HG03558 (cell line): ENCODE measurements at regions not wholly inside any gene's neighbourhood (a gene's known extent, or its start where the extent isn't known, plus 50 kb on each side); places are given as distances from the start of the nearest gene placed in this dataset.
"Not testable (repeated sequence)": the region's sequence is repeated elsewhere in the genome, so short reads cannot be mapped to it uniquely, and the experiment has no call there.

Experiments
- ATAC-seq: cut with Tn5 transposase; IDR thresholded peaks from one replicate; pipeline ENCODE4 v1.9.1; 2021; ENCODE audit warnings: moderate number of reproducible peaks; ENCODE audit not compliant: unreplicated experiment; ENCODE audit errors: extremely low read depth

- ATAC-seq, result no peak
Measured at GRCh38 chr6:137705160-137706082, 161.6 kb upstream of the TNFAIP3 start.

- no peak for ATAC-seq
Measured at GRCh38 chr6:137706083-137706750, 160.8 kb upstream of the TNFAIP3 start.

- ATAC-seq, result no peak
Measured at GRCh38 chr6:137707038-137707589, 159.9 kb upstream of the TNFAIP3 start.

- no peak for ATAC-seq
Measured at GRCh38 chr6:137707590-137708360, 159.3 kb upstream of the TNFAIP3 start.

- ATAC-seq, result no peak
Measured at GRCh38 chr6:137708481-137708880, 158.6 kb upstream of the TNFAIP3 start.

GRCh38 chr6:137709424-137710236 is 157.4 kb upstream of the TNFAIP3 start:
- no peak for ATAC-seq

GRCh38 chr6:137711972-137712371 is 155.1 kb upstream of the TNFAIP3 start:
- ATAC-seq, result no peak

GRCh38 chr6:137712587-137712986 is 154.5 kb upstream of the TNFAIP3 start:
- no peak for ATAC-seq

- ATAC-seq, result no peak
Measured at GRCh38 chr6:137715589-137716045, 151.4 kb upstream of the TNFAIP3 start.

GRCh38 chr6:137717074-137718073 is 149.7 kb upstream of the TNFAIP3 start:
- ATAC-seq, result no peak

GRCh38 chr6:137718903-137719302 is 148.2 kb upstream of the TNFAIP3 start:
- not testable (repeated sequence) for ATAC-seq

- ATAC-seq, result no peak
Measured at GRCh38 chr6:137722749-137723272, 144.2 kb upstream of the TNFAIP3 start.

- ATAC-seq, result no peak
Measured at GRCh38 chr6:137723273-137724017, 143.6 kb upstream of the TNFAIP3 start.

- no peak for ATAC-seq
Measured at GRCh38 chr6:137724018-137724403, 143.0 kb upstream of the TNFAIP3 start.

- no peak for ATAC-seq
Measured at GRCh38 chr6:137724495-137725211, 142.4 kb upstream of the TNFAIP3 start.

- ATAC-seq, result no peak
Measured at GRCh38 chr6:137725949-137726348, 141.1 kb upstream of the TNFAIP3 start.

- no peak for ATAC-seq
Measured at GRCh38 chr6:137726582-137726981, 140.5 kb upstream of the TNFAIP3 start.
